ENCODE measurements at regions not wholly inside any gene's neighbourhood (a gene's known extent, or its start where the extent isn't known, plus 50 kb on each side); places are given as distances from the start of the nearest gene placed in this dataset.

DNA sequence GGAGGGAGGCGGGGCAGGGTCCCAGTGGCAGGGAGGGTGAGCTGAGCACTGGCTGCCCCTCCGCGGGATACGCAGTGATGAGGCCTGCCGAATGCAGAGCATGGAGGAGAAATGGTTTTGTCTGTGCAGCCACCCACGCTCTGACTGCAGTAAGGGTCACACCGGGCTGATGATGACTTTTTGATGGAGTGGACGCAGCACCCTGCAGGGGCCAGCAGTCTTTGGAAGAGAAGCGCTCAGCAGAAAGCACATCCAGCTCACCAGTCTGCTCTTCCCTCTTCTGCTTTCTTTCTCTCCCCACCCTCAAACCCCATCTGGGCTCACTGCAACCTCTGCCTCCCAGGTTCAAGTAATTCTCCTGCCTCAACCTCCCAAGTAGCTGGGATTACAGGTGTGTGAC is 61.9 kb upstream of the ATP1A1 start:
- no peaks in the 10 kb centered on the region for H3K36me3 Mint-ChIP-seq (ENCODE audit: insufficient read depth in 1 of 3, low read depth in 3 of 3)
- no peak overlapping the region for H4K8ac ChIP-seq (replicated peaks; ENCODE audit: insufficient read length, low read depth, low read length)
- H2BK120ac ChIP-seq (ENCODE audit: low read depth, low read length, poor library complexity, severe bottlenecking), result no peak overlapping the region
- no peak for DNase-seq
- no peaks in the 10 kb centered on the region for H3K9me3 Mint-ChIP-seq
- H3K9me3 ChIP-seq (ENCODE audit: control insufficient read depth, low read depth, low read length), result no peaks in the 10 kb centered on the region
- H2BK20ac ChIP-seq (ENCODE audit: low read depth, low read length, poor library complexity, severe bottlenecking), result no peak overlapping the region
- TF ChIP-seq, protein P1, sequence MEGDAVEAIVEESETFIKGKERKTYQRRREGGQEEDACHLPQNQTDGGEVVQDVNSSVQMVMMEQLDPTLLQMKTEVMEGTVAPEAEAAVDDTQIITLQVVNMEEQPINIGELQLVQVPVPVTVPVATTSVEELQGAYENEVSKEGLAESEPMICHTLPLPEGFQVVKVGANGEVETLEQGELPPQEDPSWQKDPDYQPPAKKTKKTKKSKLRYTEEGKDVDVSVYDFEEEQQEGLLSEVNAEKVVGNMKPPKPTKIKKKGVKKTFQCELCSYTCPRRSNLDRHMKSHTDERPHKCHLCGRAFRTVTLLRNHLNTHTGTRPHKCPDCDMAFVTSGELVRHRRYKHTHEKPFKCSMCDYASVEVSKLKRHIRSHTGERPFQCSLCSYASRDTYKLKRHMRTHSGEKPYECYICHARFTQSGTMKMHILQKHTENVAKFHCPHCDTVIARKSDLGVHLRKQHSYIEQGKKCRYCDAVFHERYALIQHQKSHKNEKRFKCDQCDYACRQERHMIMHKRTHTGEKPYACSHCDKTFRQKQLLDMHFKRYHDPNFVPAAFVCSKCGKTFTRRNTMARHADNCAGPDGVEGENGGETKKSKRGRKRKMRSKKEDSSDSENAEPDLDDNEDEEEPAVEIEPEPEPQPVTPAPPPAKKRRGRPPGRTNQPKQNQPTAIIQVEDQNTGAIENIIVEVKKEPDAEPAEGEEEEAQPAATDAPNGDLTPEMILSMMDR (conservative IDR thresholded peaks at IDR 0.05), result no peak
- no peak overlapping the region for H4K91ac ChIP-seq (ENCODE audit: insufficient read length, low read depth, low read length)
- no peaks in the 10 kb centered on the region for H3K79me2 ChIP-seq (ENCODE audit: insufficient read depth, low read length)
- H3K9ac ChIP-seq (ENCODE audit: extremely low read depth, insufficient read length, low read length), result no peak overlapping the region
- H3K56ac ChIP-seq (ENCODE audit: insufficient read length, low read depth, low read length), result no peak overlapping the region
- H3K4me1 Mint-ChIP-seq, result peaks cover 22 to 29% of the 10 kb centered on the region in 2 experiments
- no peak overlapping the region for H3K4me3 Mint-ChIP-seq
- H3K27me3 ChIP-seq (ENCODE audit: insufficient read depth, low read length), result no peaks in the 10 kb centered on the region
- WGBS (ENCODE audit: extremely low coverage, insufficient read length, low lambda C conversion rate), result no CpG with 5 or more reads among the region's 9 CpGs
- no peak overlapping the region for H3K4me2 ChIP-seq (ENCODE audit: insufficient read depth, insufficient read length, low read length)
- H3T11ph ChIP-seq (ENCODE audit: low read length), result no peak overlapping the region
- H4K5ac ChIP-seq (ENCODE audit: insufficient read length, low read depth, low read length), result no peak overlapping the region
- no peak overlapping the region for H3K14ac ChIP-seq (ENCODE audit: insufficient read depth, low read length)
- H2AK5ac ChIP-seq (ENCODE audit: insufficient read length, low read length), result no peak overlapping the region
- H2AFZ ChIP-seq (ENCODE audit: low read length), result no peak overlapping the region
- H3K27ac ChIP-seq (ENCODE audit: insufficient read length, low read depth, low read length), result no peak overlapping the region
- no peak overlapping the region for H3K18ac ChIP-seq (ENCODE audit: insufficient read length, low read depth, low read length)
- no peak overlapping the region for H2BK12ac ChIP-seq (ENCODE audit: insufficient read length, low read depth, low read length)
- H3K4ac ChIP-seq (ENCODE audit: low read depth, low read length), result no peak overlapping the region
- no peak overlapping the region for H2BK15ac ChIP-seq (ENCODE audit: low read depth, low read length)
- H3K27ac Mint-ChIP-seq, result no peak overlapping the region
- no peak overlapping the region for H2BK5ac ChIP-seq (ENCODE audit: insufficient read length, low read length)
- no peaks in the 10 kb centered on the region for H3K27me3 Mint-ChIP-seq (ENCODE audit: low read depth)
- H3K23me2 ChIP-seq (ENCODE audit: insufficient read length, low read depth, low read length, poor library complexity, severe bottlenecking), result no peaks in the 10 kb centered on the region
- peaks cover 4% of the 10 kb centered on the region; the same call in 1 of the 2 replicates for H3K4me1 ChIP-seq (ENCODE audit: insufficient read depth, low read length)
- no peak overlapping the region for H3K23ac ChIP-seq (ENCODE audit: insufficient read length, low read depth, low read length)
- no peaks in the 10 kb centered on the region for H3K79me1 ChIP-seq (ENCODE audit: insufficient read depth, low read depth, low read length, poor library complexity, severe bottlenecking)
- H4K20me1 ChIP-seq (ENCODE audit: control insufficient read depth, insufficient read depth, insufficient read length), result no peaks in the 10 kb centered on the region
